ENCODE measurements at regions not wholly inside any gene's neighbourhood (a gene's known extent, or its start where the extent isn't known, plus 50 kb on each side); places are given as distances from the start of the nearest gene placed in this dataset.

DNA sequence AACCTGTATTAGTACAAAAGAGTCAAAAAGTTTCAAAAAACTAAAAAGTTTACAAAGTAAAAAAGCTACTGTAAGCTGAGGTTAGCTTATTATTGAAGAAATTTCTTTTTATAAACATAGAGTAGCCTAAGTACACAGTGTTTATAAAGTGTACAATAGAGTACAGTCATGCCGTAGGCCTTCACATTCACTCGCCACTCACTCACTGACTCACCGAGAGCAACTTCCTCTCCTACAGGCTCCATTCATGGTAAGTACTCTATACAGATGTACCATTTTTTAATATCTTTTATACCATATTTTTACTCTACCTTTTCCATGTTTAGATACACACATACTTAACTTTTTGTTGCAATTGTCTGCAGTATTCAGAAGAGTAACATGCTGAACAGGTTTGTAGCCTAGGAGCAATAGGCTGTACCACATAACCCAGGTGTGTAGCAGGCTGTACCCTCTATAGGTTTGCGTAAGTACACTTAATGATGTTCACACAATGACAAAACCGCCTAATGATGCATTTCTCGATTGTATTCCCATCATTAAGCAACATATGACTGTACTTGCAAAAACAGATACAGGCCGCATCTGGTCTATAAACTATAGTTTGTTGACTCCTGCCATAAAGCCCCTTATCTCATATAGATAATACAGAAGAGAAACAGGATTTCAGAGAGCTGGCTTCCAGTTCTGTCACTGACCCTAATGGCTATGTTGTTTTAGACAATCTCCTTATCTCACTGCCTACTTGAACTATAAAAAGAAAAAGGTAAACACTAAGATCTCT, 438.8 kb downstream of the HTR7 start:
- DNase-seq = no peak

DNA sequence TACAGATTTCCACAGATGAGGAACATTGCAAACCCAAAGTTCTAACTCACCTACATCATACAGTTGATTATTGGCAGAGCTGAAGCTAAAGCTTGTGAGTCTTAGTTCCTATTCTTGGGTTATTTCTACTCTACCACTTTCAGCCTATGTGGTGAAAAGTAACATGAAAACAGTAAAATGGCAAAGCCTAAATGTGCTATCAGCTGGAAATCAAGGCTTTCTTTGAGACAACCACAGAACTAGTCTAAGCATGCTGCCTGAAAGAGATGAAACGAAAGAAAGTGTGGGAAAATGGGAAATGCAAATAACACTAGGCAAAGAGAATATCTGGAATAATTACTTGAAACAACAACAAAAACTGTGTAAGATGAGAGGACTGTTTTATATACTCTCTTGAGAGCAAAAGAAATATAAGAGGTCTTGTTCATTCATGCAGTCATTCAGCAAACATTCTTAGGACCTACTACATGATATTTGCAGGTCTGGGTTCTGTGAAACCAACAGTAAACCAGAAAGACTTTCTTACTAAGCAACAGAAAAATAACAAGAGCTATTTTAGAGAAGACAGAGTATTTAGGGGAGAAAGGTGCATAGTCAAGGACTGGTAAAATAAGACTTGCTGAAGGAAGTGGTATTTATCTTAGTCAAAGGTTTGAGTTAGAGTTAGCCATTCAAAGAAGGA, 437.1 kb downstream of the HTR7 start:
- DNase-seq = no peak

DNA sequence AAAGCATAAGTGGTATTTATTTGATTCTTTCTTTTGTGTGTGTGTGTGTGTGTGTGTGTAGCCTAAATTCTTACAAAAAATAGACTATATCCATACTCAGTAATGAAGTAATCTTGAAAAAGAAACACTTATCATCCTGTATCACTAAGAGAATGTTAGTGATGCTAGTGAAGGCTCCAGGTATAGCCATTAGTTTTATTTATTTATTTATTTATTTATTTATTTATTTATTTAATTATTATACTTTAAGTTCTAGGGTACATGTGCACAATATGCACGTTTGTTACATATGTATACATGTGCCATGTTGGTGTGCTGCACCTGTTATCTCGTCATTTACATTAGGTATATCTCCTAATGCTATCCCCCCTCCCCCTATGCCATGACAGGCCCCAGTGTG, 436.0 kb downstream of the HTR7 start:
- no peak for DNase-seq

DNA sequence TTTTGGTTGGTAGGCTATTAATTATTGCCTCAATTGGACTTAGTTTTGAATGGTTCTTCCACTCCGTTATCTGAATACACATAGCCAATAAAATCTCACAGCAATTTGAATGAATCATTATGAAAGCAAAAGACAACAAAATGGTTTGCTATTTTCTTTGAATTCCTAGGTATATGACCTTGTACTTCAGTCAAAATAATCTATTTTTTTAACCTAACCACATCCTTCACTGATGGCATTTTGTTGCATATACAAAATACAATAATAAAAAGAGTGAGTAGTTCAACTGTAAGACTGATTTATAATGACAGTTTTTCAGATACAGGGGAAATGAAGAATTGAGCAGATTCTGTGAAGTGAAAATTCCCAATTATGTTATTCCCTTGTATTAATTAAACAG, 433.1 kb downstream of the HTR7 start:
- DNase-seq = no peak

DNA sequence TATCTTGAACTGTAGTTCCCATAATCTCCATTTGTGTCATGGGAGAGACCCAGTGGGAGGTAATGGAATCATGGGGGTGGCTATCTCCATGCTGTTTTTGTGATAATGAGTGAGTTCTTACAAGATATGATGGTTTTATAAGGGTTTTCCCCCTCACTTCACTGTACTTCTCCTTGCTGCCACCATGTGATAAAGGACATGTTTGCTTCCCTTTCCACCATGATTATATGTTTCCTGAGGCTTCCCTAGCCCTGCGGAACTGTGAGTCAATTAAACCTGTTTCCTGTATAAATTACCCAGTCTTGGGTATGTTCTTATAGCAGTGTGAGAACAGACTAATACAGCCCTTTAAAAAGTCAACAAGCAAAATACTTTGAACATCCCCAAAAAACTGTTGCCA, 427.7 kb downstream of the HTR7 start:
- no peak for DNase-seq

DNA sequence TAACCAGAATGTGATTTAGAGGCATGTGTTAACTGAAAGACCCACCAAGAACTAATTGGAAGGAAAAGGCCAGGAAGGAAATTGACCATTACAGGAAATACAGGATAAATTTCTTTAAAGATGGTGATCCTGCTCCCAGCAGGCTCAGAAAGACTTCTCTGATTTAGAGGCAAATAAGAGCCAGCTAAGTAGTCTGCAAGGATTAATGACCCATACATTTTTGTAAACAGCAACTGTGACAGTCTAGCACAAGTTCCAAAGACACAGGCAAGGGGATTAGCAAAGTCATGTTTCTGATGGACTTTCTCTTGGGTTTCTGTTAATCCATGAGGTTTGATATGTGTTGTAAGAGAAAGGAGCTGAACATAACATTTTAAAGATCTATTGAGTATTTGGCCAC, 425.0 kb downstream of the HTR7 start:
- no peak for DNase-seq

DNA sequence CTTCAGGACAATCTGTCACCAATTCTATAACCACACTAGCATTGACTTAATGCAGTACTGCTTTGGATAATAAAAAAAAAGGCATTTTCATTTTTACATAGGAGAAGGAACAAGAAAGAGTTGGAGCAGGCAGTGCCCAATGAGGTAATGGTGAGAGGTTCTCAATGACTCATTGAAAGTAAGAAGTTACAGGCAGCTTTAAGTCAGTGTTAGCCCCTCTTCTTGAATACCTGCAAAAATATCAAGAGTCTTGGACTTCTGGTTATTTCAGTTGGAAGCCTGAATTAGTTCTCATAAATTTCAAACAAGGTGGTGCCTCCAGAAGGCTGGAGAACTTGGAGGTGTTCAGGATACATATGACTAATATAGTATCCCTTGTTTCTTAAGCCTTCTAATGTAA, 422.5 kb downstream of the HTR7 start:
- no peak for DNase-seq

DNA sequence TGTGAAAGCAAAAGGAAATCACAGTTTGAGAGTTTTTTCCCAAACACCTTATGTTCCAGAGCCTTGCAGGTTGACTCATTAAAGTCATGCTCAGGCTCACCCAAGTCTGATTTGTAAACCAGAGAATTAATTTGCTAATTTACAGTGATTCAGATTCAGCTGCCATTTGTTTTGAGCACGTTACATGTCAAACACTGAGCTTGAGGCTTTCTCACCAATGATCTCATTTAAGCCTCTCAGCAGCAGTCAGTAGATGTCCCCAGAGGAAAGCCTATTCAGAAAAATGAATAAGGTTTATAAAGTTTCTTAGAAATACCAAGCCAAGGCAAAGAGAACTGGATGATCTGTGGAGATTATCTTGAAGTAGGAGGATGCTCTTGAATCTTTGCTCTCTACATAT, 420.4 kb downstream of the HTR7 start:
- DNase-seq = no peak

DNA sequence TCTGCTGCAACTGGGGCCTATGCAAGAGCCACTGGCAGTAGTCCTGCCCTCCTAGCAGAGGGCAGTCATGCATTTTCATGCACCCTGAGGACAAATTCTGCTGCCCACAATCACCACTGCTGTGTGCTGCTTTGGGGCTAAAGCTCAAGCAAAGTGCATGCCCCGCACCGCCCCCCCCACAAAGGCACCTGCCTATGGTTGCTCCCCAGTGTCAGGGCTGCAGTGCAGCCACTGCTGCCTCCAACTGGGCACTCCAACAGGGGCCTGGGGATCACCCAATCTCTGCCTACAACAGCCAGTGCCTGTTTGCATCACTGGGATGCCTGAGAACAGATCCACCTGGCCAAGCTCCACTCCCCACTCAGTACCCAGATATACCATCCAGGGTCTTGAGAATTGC, 417.0 kb downstream of the HTR7 start:
- no peak for DNase-seq

DNA sequence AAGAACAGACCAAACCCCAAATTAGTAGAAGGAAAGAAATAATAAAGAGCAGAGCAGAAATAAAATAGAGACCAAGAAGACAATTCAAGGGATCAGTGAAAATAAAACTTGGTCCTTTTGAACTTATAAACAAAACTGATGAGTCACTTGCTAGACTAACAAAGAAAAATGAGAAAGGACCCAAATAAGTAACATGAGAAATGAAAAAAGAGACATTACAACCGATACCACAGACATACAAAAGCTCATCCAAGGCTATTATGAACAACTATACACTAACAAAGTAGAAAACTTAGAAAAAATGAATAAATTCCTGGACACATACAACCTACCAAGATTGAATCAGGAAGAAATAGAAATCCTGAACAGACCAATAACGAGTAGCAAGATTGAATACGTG, 414.5 kb downstream of the HTR7 start:
- DNase-seq = no peak

DNA sequence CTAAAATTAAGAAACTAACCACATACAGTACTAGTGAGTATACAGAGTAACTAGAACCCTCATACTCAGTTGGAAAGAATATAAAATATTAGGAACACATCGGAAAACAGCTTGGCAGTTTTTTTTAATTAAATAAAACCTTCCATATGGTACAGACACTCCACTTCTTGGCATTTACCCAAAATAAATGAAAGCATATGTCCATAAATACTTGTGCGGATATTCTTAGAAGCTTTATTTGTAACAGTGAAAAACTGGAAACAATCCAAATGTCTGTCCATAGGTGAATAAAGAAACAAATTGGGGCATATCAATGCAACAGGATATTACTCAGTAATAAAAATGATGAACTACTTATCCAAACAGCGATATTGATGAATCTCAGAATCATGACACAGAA, 410.0 kb downstream of the HTR7 start:
- DNase-seq = peak; percentile 93

DNA sequence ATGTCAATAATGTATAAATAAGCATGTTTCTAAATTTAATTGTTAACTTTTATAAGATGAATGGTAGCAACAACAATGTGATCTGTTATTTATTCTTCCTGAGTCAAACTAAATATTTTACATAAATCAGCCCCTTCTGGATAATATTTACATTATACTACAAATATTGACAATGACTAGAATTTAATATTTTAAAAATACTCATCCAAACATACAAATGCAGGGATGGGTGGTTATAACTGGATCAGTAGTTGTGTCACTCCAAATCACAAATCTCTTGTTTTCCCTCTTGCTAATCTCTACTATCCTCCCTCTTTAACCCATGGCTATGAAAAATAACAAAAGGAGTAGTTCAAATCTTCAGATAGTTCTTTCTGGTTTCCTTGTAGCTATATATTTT, 407.0 kb downstream of the HTR7 start:
- no peak for DNase-seq

DNA sequence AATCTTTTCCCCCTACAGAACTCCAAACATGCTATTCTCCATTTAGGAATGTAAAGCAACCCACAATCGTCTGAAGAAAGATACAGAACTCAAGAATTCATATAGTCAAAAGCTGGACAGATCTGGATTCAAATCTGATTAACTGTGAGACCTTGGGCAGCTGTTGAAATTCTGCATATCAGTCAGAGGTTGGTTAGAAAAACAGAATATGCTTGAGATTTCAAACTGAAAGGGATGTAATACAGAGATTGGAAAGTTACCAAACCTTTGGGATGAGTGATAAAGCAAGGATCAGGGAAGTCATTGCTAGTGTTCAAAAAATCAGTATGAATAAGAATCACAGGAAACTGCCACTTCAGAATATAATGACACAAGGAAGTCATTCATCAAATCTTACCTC, 406.6 kb downstream of the HTR7 start:
- DNase-seq = no peak

DNA sequence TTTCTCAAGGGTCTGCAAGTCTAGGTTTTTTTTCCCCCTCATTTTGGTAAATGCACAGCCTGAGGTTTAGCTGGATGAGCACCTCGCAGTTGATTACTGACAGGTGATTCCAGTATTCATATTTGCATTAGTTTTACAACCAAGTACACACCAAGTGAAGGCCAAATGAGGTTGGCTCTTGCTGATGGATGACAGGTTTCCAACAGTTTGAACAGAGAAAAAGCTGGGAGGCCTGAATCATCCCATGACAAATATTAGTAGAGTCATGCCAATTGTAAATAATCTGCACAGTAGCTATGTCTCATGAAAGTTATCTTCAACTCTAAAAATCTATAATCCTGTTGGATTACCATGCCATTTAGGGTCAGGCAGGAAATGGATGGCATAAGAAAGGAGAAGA, 399.8 kb downstream of the HTR7 start:
- DNase-seq = no peak

DNA sequence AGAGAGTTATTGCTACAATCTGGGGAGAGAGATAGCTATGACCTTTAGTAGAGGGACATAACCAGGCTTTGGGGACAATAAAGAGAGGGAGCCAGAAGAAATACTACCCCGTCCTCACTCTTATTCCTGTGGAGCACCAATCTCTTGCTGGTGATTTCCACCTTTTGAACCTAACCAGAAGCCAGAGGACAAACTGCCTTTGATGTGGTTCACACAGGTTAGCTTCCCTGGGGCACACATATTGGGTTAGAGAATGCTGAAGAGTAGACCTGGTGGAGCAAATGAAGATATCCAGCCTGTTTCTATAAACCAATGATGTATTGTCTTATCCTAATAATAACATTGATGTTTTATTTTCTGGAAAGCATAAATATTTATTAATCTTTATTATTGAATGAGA, 399.3 kb downstream of the HTR7 start:
- no peak for DNase-seq

DNA sequence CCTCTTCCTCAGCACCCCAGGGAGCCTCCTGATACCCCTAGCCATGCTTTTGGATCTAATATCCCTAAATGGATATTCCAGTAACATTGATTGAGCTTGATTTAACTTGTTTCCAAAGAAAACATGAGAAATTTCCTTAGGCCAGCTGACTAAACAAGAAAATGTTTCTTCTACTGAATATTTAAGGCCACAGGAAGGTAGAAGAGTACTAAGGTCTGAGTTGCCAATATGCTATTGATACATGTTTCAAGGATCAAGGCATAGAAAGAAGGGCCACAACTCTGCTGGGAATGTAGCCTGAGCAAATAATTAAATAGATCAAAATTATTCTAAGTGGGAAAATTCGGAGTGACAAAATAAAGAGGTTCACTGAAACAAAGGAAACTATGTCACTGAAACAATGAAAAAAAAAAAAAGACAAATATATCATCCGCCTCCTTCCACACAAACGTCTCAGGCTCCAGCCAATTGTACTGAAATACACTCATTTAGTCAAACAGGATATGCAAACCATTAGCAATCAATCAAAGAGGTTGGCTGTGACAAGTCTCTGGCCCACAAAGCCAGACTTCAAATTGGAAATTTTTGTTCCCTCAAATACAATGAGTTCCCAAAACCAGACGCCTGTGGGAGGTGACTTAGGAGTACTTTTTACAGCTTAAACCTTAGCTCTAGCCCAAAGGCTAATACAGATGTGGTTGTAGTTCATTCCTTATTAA, 396.2 kb downstream of the HTR7 start:
- no peak for DNase-seq

DNA sequence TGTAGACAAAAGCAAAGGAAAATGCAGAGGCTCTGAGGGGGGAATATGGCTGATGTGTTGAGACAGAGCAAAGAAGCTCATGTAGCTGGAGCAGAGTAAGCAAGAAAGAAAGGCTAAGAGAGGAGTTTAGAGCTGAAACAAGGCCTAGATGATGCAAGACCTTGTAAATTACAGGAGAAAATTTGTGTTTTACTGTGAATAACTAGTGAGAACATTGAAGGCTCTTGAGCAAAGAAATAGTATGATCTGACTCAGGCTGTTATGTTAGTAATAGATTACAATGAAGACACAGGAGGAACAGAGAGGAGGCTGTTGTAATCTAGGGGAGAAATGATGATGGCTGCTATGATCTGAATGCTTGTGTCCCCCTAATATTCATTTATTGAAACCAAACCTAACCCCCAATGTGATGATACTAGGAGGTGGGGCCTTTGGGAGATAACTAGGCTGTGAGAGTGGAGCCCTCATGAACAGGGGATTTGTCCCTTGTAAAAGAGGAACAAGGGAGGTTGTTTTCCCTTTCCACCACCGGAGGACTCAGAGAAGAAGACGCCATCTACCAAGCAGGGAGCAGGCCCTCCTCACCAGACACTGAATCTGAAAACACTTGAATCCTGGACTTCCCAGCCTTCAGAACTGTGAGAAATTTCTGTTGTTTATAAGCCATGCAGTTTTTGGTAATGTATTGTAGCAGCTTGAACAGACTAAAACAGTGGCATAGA, 394.9 kb downstream of the HTR7 start:
- DNase-seq = no peak

DNA sequence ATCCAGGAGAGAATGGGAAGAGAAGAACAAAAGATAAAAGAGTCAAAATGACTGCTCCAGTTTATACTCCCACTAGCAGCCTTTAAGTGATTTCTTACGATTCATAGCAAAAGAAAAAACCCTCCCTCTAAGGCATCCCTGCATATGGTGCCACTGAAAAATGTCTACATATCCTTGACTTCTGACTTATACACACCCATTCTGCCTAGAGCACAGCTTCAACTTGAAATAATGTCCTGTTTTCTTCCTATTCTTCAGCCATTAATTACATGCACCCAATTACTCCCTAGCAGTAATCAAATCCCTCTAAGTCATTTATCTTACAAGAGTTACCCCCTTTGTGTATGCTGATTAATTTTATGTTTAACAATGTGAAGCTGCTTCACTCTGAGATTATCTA, 393.5 kb downstream of the HTR7 start:
- no peak for DNase-seq

DNA sequence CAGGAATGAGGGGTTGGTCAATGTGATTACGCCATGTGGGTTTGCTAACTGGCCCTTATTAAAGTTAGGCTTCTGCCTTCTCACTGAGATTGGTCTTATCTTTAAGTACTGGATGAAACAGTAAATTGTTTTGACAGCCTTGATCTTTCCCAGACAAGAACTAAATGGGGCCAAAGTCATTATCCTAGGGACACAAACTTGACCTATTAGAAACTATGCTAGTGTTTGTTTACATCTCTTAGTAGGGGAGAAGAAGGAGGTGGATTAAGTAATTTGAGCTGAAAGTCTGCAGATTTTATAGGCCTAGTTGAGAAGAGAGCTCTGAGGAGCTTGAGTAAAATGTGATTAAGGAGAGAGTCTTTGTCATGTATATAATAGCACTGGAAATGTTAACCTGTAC, 386.9 kb downstream of the HTR7 start:
- no peak for DNase-seq

DNA sequence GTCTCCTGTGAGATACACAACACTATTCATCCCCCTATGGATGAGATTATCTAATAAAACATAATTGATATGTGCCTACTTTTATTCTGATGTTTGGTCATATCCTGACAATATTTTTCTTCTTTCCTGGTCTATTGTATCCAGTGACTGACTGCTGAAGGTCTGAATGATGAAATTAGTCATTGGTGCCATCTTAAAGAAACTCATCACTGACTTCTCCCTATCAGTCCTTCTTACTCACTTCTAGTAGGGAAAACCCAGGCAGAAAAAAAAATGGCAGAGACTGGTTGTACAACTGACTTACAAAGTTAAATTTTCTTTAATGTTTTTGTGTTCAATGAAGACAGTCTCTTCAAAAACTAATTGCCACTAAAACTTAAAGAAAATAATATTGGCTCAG, 377.4 kb downstream of the HTR7 start:
- no peak for DNase-seq

DNA sequence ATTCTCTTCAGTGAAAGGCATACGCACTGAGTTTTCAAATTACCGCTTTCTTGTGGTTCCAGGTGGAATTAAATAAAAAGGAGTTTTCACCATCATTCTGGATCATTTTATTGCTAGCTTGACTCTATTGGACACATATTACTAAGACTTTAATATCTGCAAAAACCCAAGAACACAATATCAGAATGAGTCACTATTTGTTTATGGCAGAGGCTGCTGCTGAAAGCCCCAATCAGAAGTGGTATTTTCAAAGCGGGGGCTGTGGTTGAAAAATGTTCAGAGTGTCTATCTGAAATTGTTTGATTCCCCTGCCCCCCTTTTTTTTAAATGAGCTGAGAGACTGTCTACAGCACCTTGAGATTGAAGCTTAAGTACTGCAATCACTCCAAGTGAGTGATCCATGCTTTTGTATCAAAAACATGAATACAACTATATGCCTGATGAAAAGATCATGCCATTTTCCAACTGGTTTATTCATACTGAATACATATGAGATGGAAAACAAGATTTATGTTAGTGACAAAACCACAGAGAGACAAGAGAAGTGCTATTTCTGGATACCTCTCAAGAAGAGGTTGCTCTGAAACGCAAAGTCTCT, 376.4 kb downstream of the HTR7 start:
- no peak for DNase-seq

DNA sequence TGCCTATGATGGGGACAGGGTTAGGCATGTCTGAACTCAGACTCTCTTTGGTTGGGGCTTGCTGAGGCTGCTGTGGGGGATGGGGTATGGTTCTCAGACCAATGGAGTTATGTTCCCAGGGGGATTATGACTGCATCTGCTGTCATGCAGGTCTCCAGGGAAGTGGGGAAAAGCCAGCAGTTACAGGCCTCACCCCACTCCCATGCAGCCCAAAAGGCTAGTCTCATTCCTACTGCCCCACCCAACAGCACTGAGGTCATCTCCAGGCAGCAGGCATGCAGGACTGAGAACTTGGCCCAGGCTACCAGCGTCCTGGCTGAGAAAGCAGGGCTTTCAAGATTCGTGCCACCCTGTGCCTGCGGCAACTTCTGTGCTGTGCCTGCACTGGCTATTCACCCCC, 373.3 kb downstream of the HTR7 start:
- DNase-seq = no peak

DNA sequence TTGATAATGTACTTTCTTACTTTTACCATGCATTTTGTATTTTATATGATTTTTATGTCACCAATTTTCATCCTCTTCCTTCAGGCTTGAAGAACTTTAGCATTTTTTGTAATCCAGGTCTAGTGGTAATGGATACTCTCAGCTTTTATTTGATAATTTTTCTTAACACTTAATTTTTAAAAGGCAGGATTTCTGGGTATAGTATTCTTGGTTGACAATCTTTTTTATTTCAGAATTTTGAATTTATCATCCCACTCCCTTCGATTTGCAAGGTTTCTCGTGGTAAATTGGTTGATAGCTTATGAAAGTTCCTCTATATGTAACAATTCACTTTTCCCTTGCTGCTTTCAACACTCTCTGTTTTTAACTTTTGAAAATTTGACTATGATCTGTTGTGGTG, 363.7 kb downstream of the HTR7 start:
- DNase-seq = no peak

Data from NCI-H446 treated with DMSO at 0.1 percent for 48 hours (cell line).